ENCODE measurements at regions not wholly inside any gene's neighbourhood (a gene's known extent, or its start where the extent isn't known, plus 50 kb on each side); places are given as distances from the start of the nearest gene placed in this dataset.

GRCh38 chr7:46145412-46145811 is 224.3 kb upstream of the IGFBP3 start:
- intact Hi-C loops (cut with DNase I) = no loop called here
- no peak for TF ChIP-seq CTCF (IDR thresholded peaks at IDR 0.05)
- ATAC-seq (peak; percentile 72), DNase-seq (peak in 1 of 4 donors; percentile 6)
- H3K27ac ChIP-seq = no peak overlapping the region
- H3K4me3 ChIP-seq = no peak overlapping the region
- H3K4me1 ChIP-seq = no peaks in the 10 kb centered on the region
- H3K27me3 ChIP-seq = no peaks in the 10 kb centered on the region
- no peaks in the 10 kb centered on the region for H3K36me3 ChIP-seq
- H3K9me3 ChIP-seq = no peaks in the 10 kb centered on the region

GRCh38 chr7:46143949-46144917 is 223.2 kb upstream of the IGFBP3 start:
- intact Hi-C loops (cut with DNase I) = no loop called here
- H3K27me3 ChIP-seq = no peaks in the 10 kb centered on the region

GRCh38 chr7:46143421-46143820 is 222.3 kb upstream of the IGFBP3 start:
- DNase-seq = no peak
- no peaks in the 10 kb centered on the region for H3K36me3 ChIP-seq
- intact Hi-C loops (cut with DNase I) = no loop called here
- H3K27ac ChIP-seq = no peak overlapping the region
- H3K27me3 ChIP-seq = no peaks in the 10 kb centered on the region
- no peak overlapping the region for H3K4me3 ChIP-seq
- H3K9me3 ChIP-seq = no peaks in the 10 kb centered on the region
- no peaks in the 10 kb centered on the region for H3K4me1 ChIP-seq
- TF ChIP-seq CTCF (IDR thresholded peaks at IDR 0.05) = no peak
- ATAC-seq = no peak

More at GRCh38 chr7:46143949-46144917, 223.2 kb upstream of the IGFBP3 start:
- ATAC-seq (no peak), DNase-seq (no peak)
- Histone ChIP-seq H3K4me3 (no peak overlapping the region), H3K27ac (no peak overlapping the region), H3K9me3 (no peaks in the 10 kb centered on the region), H3K36me3 (no peaks in the 10 kb centered on the region), H3K4me1 (no peaks in the 10 kb centered on the region)
- TF ChIP-seq CTCF (IDR thresholded peaks at IDR 0.05) = no peak

GRCh38 chr7:46139079-46139478 is 218.0 kb upstream of the IGFBP3 start:
- H3K4me3 ChIP-seq = no peak overlapping the region
- DNase-seq (no peak), ATAC-seq (no peak)

More at GRCh38 chr7:46139079-46139478, 218.0 kb upstream of the IGFBP3 start:
- intact Hi-C loops (cut with DNase I) = no loop called here
- Histone ChIP-seq H3K36me3 (no peaks in the 10 kb centered on the region), H3K9me3 (no peaks in the 10 kb centered on the region), H3K27me3 (no peaks in the 10 kb centered on the region), H3K4me1 (no peaks in the 10 kb centered on the region), H3K27ac (no peak overlapping the region)
- TF ChIP-seq CTCF (IDR thresholded peaks at IDR 0.05) = no peak

Measured in left lung (tissue), 4 donors.